Omental fat pad (tissue), 3 donors: ENCODE measurements at regions not wholly inside any gene's neighbourhood (a gene's known extent, or its start where the extent isn't known, plus 50 kb on each side); places are given as distances from the start of the nearest gene placed in this dataset.

ENCODE experiments used
- ATAC-seq: fragments of 150-250 bp; one replicate; pipeline ENCODE4 v1.9.1; 2016; ENCODE audit warnings: mild to moderate bottlenecking, moderate library complexity; ENCODE audit not compliant: low FRiP score
- DNase-seq: peaks from one replicate; pipeline ENCODE4 v3.0.0-alpha.2; 2019; ENCODE audit warnings: low spot score
- TF ChIP-seq, protein P1 (sequence below), 3 donors: fragments of 450-650 bp; IDR thresholded peaks; one replicate each; pipeline ENCODE4 v1.5.1; 2016 to 2017; ENCODE audit warnings: antibody characterized with exemption in 3 of 3, mild to moderate bottlenecking in 3 of 3, moderate library complexity in 2 of 3

DNA sequence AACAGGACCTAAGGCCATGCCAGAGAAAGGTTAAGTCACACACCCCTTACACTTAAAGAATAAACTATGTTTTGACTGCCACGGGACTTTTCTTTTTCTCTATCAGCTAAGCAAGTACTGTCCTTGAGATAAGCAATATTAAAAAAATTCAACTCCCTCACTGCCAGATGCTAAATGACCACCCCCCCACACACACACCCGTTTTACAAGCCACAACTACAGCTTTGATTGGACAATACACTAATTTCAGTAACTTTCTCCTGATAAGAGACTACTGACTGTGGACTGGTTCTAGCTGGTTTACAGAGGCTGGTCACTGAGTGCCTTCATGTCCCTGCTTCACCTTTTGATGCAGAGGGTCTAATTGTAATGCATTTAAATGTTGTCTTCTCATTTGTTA is 63.9 kb upstream of the HOPX start:
- DNase-seq (no peak), ATAC-seq (no peak)
- TF ChIP-seq, protein P1, sequence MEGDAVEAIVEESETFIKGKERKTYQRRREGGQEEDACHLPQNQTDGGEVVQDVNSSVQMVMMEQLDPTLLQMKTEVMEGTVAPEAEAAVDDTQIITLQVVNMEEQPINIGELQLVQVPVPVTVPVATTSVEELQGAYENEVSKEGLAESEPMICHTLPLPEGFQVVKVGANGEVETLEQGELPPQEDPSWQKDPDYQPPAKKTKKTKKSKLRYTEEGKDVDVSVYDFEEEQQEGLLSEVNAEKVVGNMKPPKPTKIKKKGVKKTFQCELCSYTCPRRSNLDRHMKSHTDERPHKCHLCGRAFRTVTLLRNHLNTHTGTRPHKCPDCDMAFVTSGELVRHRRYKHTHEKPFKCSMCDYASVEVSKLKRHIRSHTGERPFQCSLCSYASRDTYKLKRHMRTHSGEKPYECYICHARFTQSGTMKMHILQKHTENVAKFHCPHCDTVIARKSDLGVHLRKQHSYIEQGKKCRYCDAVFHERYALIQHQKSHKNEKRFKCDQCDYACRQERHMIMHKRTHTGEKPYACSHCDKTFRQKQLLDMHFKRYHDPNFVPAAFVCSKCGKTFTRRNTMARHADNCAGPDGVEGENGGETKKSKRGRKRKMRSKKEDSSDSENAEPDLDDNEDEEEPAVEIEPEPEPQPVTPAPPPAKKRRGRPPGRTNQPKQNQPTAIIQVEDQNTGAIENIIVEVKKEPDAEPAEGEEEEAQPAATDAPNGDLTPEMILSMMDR (IDR thresholded peaks at IDR 0.05) = no peak

DNA sequence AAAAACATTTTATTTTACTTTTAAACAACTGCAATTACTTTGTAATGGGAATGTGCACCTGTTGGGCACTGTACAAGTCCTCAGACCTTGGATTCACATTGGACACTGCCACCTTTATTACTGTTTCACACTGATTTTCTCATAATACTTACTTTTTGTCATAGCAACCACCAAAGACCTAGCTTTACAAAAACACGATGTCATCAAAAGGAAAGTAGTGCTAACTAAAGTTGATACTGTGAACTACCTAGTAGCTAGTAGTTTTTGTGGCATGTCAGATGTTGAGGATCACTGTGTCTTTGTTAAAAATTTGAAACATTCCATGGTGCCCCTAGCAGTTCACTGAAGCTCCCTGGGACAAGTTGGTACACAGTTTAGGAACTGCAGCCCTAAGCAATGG is 62.9 kb upstream of the HOPX start:
- no peak for ATAC-seq
- TF ChIP-seq, protein P1 (IDR thresholded peaks at IDR 0.05) = no peak
- DNase-seq = no peak

DNA sequence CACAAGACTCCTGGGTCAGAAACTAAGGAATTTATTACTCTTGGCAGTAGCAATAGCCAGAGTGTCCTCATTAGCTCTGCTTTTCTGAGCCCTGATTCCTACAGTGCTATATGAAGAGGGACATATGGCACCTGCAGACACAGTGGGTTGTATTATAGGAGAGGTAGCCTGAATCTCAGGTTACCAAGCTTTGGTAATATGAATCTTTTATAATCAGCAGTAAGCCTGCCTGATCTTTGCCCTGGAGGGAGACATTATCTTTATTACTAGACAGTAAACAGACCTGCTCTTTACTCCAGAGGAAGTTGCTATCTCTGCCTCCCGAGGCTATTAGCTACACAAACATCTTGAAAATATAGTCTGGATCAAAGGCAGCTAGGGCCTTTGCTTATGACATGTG is 62.5 kb upstream of the HOPX start:
- no peak for ATAC-seq
- TF ChIP-seq, protein P1 (IDR thresholded peaks at IDR 0.05) = no peak
- no peak for DNase-seq

DNA sequence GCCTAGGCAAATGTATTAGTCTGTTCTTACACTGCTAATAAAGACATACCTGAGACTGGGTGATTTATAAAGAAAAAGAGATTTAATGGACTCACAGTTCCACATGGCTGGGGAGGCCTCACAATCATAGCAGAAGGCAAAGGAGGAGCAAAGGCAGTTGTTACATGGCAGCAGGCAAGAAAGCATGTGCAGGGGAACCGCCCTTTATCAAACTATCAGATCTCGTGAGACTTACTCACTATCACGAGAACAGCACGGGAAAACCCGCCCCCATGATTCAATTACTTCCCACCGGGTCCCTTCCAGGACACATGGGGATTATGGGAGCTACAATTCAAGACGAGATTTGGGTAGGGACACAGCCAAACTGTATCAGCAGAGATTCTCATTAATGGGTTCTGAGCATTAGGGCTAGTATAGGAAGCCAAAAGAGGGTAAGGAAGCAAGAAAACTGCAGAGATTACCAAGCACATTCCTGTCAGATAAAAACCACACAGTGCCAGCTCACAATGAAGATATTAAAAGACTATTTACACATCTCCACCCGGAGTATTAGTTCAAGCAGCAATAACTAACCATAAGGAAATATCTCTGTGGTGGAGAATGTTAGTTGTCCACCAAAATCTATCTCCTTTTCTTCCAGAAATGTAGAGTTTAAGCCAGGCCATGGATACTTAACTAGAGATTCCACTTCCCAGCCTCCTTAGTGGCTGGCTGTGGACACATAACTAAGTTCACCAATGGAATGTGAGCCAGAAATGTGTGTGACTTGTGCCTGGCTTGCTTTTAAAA is 61.2 kb upstream of the HOPX start:
- TF ChIP-seq, protein P1 (IDR thresholded peaks at IDR 0.05) = no peak
- DNase-seq (no peak), ATAC-seq (no peak)

DNA sequence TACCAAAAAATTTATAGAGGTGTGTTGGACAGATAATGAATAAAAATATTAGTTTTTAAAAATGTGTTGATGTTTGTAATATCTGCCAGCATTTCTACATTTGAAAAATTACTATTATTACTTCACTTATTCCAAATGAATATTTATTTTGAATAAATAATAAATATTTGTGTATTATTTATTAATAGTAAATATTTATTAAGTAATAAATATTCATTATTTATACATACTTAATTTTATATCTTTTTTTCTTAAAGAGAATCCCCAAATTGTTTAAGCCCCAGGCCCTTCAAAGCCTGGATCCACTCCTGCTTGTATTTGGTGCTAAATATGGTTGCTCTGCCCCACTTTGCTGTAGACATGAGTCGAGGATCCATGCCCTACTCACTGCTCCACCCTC is 60.5 kb upstream of the HOPX start:
- no peak for DNase-seq
- TF ChIP-seq, protein P1 (IDR thresholded peaks at IDR 0.05) = no peak
- no peak for ATAC-seq

DNA sequence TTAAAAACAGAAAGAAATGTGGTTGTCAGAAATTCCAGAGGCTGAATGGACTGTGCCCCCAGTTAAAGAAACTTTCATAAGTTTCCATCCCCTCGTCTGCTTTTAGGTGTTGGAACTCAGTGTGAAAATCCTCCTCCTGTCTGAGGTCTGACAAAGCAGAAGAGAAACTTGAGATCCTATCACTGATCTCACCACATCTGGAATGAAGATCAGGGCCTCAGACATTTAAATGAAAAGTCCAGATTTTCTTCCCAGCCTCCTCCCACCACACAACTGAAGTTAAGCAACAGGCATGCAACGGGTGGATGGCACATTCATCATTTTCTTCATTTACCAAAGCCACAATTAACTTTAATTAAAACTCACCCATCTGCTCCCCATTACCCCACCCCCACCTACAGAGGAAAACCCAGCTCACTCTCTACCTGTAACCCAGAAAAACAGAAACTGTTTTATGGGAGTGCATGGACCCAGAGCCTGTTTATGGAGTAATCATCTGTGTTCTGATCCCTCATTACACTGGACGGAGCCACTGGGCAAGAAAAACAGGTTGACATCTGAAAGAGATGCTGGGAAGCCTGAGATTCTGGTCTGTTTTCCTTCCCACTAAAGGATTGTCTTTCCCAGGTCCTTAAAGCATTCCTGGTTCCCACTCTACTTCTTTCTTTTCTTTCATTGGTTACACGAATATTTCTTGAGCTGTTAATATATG is 58.1 kb upstream of the HOPX start:
- ATAC-seq = no peak
- no peak for DNase-seq
- TF ChIP-seq, protein P1 (IDR thresholded peaks at IDR 0.05) = no peak

DNA sequence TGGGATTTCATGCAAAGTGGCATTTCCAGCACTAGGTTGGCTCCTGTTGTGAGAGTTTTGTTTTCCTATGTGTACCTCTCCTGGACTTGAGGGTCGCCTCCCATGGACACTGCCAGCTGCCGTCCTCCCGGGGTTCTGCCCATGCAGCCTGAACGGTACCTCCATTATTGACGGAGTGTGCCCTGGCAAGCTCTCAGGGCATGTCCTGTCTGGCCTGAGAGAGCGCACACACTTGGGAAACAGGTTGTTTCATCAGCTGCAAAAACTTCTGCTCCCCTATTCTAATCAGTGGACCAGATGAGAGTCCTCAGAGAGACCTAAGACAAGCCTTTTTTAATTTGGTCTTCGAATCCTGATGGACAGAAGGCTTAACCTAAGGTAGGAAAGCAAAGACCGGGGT is 56.6 kb upstream of the HOPX start:
- TF ChIP-seq, protein P1 (IDR thresholded peaks at IDR 0.05) = no peak
- ATAC-seq (no peak), DNase-seq (no peak)
